Mammary epithelial cell (primary cell): ENCODE measurements at regions not wholly inside any gene's neighbourhood (a gene's known extent, or its start where the extent isn't known, plus 50 kb on each side); places are given as distances from the start of the nearest gene placed in this dataset.

ENCODE experiments used
- EZH2 ChIP-seq: IDR thresholded peaks from 2 replicates; pipeline ENCODE4 v1.6.1; 2012; ENCODE audit warnings: low read length, inconsistent platforms, borderline replicate concordance
- TF ChIP-seq, protein P1 (sequence below), 2 donors: IDR thresholded peaks in 1 of 2; conservative IDR thresholded peaks in 1 of 2; 2 replicates each; pipeline ENCODE4 v1.5.1; 2011 to 2012; ENCODE audit warnings: inconsistent platforms in 2 of 2, low read length in 2 of 2, mild to moderate bottlenecking in 2 of 2, control low read depth in 1 of 2, low read depth in 1 of 2; ENCODE audit not compliant: insufficient read depth in 1 of 2; ENCODE audit errors: extremely low read depth in 1 of 2

GRCh38 chr22:48320048-48320682 lies 1507.5 kb downstream of the BRD1 start:
- TF ChIP-seq, protein P1, sequence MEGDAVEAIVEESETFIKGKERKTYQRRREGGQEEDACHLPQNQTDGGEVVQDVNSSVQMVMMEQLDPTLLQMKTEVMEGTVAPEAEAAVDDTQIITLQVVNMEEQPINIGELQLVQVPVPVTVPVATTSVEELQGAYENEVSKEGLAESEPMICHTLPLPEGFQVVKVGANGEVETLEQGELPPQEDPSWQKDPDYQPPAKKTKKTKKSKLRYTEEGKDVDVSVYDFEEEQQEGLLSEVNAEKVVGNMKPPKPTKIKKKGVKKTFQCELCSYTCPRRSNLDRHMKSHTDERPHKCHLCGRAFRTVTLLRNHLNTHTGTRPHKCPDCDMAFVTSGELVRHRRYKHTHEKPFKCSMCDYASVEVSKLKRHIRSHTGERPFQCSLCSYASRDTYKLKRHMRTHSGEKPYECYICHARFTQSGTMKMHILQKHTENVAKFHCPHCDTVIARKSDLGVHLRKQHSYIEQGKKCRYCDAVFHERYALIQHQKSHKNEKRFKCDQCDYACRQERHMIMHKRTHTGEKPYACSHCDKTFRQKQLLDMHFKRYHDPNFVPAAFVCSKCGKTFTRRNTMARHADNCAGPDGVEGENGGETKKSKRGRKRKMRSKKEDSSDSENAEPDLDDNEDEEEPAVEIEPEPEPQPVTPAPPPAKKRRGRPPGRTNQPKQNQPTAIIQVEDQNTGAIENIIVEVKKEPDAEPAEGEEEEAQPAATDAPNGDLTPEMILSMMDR (conservative IDR thresholded peaks at IDR 0.05 in 1 of 2, IDR thresholded peaks at IDR 0.05 in 1 of 2; ENCODE audit: extremely low read depth in 1 of 2, insufficient read depth in 1 of 2, low read depth in 1 of 2, low read length in 2 of 2): no peak
- no peak for TF ChIP-seq EZH2
